Lower leg skin (tissue), 3 donors: ENCODE measurements at regions not wholly inside any gene's neighbourhood (a gene's known extent, or its start where the extent isn't known, plus 50 kb on each side); places are given as distances from the start of the nearest gene placed in this dataset.

Experiments used
- CTCF ChIP-seq, 3 donors: fragments of 450-650 bp; IDR thresholded peaks; one replicate each; pipeline ENCODE4 v1.5.1; 2016; ENCODE audit warnings: antibody characterized with exemption in 3 of 3, mild to moderate bottlenecking in 3 of 3, moderate library complexity in 2 of 3
- POLR2A ChIP-seq, 2 donors: fragments of 450-650 bp; IDR thresholded peaks; one replicate each; pipeline ENCODE4 v1.6.1; 2016 to 2017; ENCODE audit warnings: antibody characterized with exemption in 2 of 2, mild to moderate bottlenecking in 1 of 2, moderate library complexity in 1 of 2

- TF ChIP-seq CTCF (IDR thresholded peaks at IDR 0.05) (no peak), POLR2A (IDR thresholded peaks at IDR 0.05) (no peak)
Observed at GRCh38 chrX:109841869-109842579, 109.0 kb upstream of the ACSL4 start.
